ENCODE measurements at regions not wholly inside any gene's neighbourhood (a gene's known extent, or its start where the extent isn't known, plus 50 kb on each side); places are given as distances from the start of the nearest gene placed in this dataset.

DNA sequence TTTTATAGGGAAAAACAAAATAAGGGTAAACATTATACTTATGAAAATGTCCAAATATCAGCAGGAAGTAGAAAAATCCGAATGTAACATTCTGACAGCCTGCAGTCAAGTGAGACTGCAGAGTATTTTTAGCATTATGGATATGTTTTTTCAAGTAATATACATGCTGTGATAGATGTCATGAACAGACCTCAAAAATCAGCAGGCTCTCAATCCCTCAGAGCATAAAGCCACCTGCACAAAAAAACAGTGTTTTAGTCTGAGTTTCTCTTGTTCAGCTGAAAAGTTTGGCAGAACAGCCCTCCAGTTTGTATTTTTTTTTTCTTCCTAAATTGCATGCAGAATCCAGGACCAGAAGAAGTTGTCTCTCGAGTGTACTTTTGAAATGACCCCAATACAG is 219.1 kb upstream of the FMN2 start:
- no peaks in the 10 kb centered on the region for H4K20me1 ChIP-seq (ENCODE audit: insufficient read depth, low read length)
- no peak overlapping the region for H3K27ac ChIP-seq (ENCODE audit: low read length)
- H3K4me1 ChIP-seq (ENCODE audit: low read length) = no peaks in the 10 kb centered on the region
- H3K4me3 ChIP-seq (ENCODE audit: low read length) = no peak overlapping the region
- H3K9me3 ChIP-seq (ENCODE audit: insufficient read depth, low read length) = no peaks in the 10 kb centered on the region
- H3K36me3 ChIP-seq (replicated peaks; ENCODE audit: low read depth, low read length) = no peaks in the 10 kb centered on the region
- no peaks in the 10 kb centered on the region for H3K79me2 ChIP-seq (ENCODE audit: low read length)
- H3K4me2 ChIP-seq (ENCODE audit: low read length) = no peak overlapping the region
- H2AFZ ChIP-seq (ENCODE audit: low read depth, low read length) = no peak overlapping the region
- no peaks in the 10 kb centered on the region for H3K27me3 ChIP-seq (ENCODE audit: low read depth, low read length)
- H3K9ac ChIP-seq (ENCODE audit: low read length) = no peak overlapping the region
- TF ChIP-seq, protein P1, sequence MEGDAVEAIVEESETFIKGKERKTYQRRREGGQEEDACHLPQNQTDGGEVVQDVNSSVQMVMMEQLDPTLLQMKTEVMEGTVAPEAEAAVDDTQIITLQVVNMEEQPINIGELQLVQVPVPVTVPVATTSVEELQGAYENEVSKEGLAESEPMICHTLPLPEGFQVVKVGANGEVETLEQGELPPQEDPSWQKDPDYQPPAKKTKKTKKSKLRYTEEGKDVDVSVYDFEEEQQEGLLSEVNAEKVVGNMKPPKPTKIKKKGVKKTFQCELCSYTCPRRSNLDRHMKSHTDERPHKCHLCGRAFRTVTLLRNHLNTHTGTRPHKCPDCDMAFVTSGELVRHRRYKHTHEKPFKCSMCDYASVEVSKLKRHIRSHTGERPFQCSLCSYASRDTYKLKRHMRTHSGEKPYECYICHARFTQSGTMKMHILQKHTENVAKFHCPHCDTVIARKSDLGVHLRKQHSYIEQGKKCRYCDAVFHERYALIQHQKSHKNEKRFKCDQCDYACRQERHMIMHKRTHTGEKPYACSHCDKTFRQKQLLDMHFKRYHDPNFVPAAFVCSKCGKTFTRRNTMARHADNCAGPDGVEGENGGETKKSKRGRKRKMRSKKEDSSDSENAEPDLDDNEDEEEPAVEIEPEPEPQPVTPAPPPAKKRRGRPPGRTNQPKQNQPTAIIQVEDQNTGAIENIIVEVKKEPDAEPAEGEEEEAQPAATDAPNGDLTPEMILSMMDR (IDR thresholded peaks at IDR 0.05; ENCODE audit: low read depth, low read length) = no peak
- no peak for TF ChIP-seq EZH2phosphoT487 (IDR thresholded peaks at IDR 0.05; ENCODE audit: low read depth)

DNA sequence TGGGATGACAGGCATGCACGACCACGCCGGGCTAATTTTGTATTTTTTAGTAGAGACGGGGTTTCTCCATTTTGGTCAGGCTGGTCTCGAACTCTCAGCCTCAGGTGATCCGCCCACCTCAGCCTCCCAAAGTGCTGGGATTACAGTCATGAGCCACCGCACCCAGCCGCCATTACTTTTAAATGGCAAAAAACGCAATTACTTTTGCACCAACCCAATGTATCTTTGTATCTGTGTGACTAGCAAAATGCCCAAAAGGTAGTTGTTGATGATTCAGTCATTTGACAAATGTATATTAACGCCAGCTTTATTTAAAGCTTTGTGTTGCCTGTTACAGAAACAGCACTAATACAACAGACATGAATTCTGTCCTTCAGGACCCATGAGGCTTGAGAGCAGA is 216.9 kb upstream of the FMN2 start:
- Histone ChIP-seq H3K4me2 (ENCODE audit: low read length) (no peak overlapping the region), H3K79me2 (ENCODE audit: low read length) (no peaks in the 10 kb centered on the region), H3K4me3 (ENCODE audit: low read length) (no peak overlapping the region), H3K36me3 (replicated peaks; ENCODE audit: low read depth, low read length) (no peaks in the 10 kb centered on the region), H3K9ac (ENCODE audit: low read length) (no peak overlapping the region), H4K20me1 (ENCODE audit: insufficient read depth, low read length) (no peaks in the 10 kb centered on the region), H2AFZ (ENCODE audit: low read depth, low read length) (no peak overlapping the region), H3K9me3 (ENCODE audit: insufficient read depth, low read length) (no peaks in the 10 kb centered on the region), H3K4me1 (ENCODE audit: low read length) (no peaks in the 10 kb centered on the region), H3K27me3 (ENCODE audit: low read depth, low read length) (no peaks in the 10 kb centered on the region), H3K27ac (ENCODE audit: low read length) (no peak overlapping the region)
- no peak for TF ChIP-seq EZH2phosphoT487 (IDR thresholded peaks at IDR 0.05; ENCODE audit: low read depth)
- TF ChIP-seq, protein P1 (IDR thresholded peaks at IDR 0.05; ENCODE audit: low read depth, low read length) = no peak

DNA sequence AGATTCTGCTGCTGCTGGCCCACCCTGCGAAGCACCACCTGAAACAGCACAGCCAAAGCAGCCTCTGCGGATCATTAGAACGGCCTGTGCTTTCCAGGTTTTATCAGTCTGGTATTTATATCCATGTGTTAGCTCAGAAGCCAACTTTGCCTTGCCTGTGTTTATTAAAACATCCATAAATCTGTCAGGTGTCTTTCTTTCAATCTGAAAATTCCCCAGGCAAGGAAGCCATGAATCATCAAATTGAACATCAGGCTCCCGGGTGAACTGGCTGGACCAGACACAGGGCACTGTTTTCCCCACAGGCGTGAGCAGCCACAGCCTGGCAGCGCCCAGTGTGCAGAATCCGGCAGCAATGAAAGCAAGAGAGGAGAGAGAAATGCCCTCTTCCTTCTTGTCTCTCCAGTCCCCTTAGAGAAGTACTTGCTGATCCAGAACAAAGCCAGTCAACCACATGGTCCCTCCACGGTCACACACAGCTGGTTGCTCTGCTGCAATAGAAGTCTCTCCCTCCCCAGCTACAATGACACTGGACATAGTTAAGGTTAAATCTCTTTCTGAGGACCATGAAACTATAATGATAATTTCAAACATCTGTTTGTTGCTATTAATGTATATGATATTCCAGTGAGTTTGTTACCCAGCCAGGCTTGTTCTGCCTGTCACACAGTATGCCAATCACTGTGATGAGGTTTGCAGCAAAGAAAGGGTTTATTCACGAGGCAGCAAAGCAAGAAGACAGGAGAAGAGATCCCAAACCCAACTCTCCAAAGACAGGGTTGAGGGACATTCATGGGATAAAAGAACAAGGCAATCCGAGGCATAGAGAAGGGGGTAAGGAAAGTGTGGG is 212.1 kb upstream of the FMN2 start:
- H3K27me3 ChIP-seq (ENCODE audit: low read depth, low read length) = no peaks in the 10 kb centered on the region
- no peaks in the 10 kb centered on the region for H4K20me1 ChIP-seq (ENCODE audit: insufficient read depth, low read length)
- no peak for TF ChIP-seq EZH2phosphoT487 (IDR thresholded peaks at IDR 0.05; ENCODE audit: low read depth)
- TF ChIP-seq, protein P1 (IDR thresholded peaks at IDR 0.05; ENCODE audit: low read depth, low read length) = no peak
- H3K79me2 ChIP-seq (ENCODE audit: low read length) = no peaks in the 10 kb centered on the region
- H2AFZ ChIP-seq (ENCODE audit: low read depth, low read length) = no peak overlapping the region; the same call in 1 of the 2 replicates
- H3K9ac ChIP-seq (ENCODE audit: low read length) = no peak overlapping the region
- H3K36me3 ChIP-seq (replicated peaks; ENCODE audit: low read depth, low read length) = no peaks in the 10 kb centered on the region
- no peak overlapping the region for H3K4me3 ChIP-seq (ENCODE audit: low read length)
- H3K9me3 ChIP-seq (ENCODE audit: insufficient read depth, low read length) = no peaks in the 10 kb centered on the region
- no peak overlapping the region for H3K4me2 ChIP-seq (ENCODE audit: low read length)
- H3K27ac ChIP-seq (ENCODE audit: low read length) = no peak overlapping the region
- H3K4me1 ChIP-seq (ENCODE audit: low read length) = no peaks in the 10 kb centered on the region

DNA sequence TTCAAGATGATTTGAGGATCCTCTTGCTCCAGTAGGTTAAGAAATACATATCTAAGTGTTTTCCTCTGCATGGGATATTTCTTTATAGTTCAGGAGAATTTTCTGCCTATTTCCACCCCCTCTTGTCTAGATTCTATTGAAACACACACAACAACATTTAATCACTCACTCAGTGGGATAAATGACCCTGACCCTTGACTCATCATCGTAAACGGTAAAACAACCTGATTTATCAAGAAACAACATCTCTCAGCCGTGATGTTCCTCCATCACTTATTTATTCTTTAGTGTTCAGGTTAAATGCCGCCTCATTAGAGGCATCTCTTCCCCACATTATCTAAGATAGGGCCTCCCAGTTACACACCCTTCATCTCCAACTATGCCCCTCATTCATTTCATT is 208.7 kb upstream of the FMN2 start:
- H3K4me3 ChIP-seq (ENCODE audit: low read length) = no peak overlapping the region
- no peaks in the 10 kb centered on the region for H4K20me1 ChIP-seq (ENCODE audit: insufficient read depth, low read length)
- no peaks in the 10 kb centered on the region for H3K27me3 ChIP-seq (ENCODE audit: low read depth, low read length)
- no peaks in the 10 kb centered on the region for H3K36me3 ChIP-seq (replicated peaks; ENCODE audit: low read depth, low read length)
- H3K4me1 ChIP-seq (ENCODE audit: low read length) = no peaks in the 10 kb centered on the region
- H3K79me2 ChIP-seq (ENCODE audit: low read length) = no peaks in the 10 kb centered on the region
- no peak overlapping the region for H3K27ac ChIP-seq (ENCODE audit: low read length)
- H3K4me2 ChIP-seq (ENCODE audit: low read length) = no peak overlapping the region
- TF ChIP-seq, protein P1 (IDR thresholded peaks at IDR 0.05; ENCODE audit: low read depth, low read length) = no peak
- TF ChIP-seq EZH2phosphoT487 (IDR thresholded peaks at IDR 0.05; ENCODE audit: low read depth) = no peak
- no peak overlapping the region for H2AFZ ChIP-seq (ENCODE audit: low read depth, low read length)
- no peak overlapping the region for H3K9ac ChIP-seq (ENCODE audit: low read length)
- no peaks in the 10 kb centered on the region for H3K9me3 ChIP-seq (ENCODE audit: insufficient read depth, low read length)
